IgD-negative memory B cell (primary cell): ENCODE measurements at regions not wholly inside any gene's neighbourhood (a gene's known extent, or its start where the extent isn't known, plus 50 kb on each side); places are given as distances from the start of the nearest gene placed in this dataset.
"Not testable (repeated sequence)": the region's sequence is repeated elsewhere in the genome, so short reads cannot be mapped to it uniquely, and the experiment has no call there.

ENCODE experiments used
- H3K27ac Mint-ChIP-seq, 3 donors: one replicate each; pipeline ENCODE4 v1.8.0; 2020 to 2022; ENCODE audit warnings: mild to moderate bottlenecking in 3 of 3, mixed read lengths in 3 of 3, moderate library complexity in 1 of 3
- H3K27me3 Mint-ChIP-seq: one replicate; pipeline ENCODE4 v1.8.0; 2021; ENCODE audit warnings: mixed read lengths
- H3K36me3 Mint-ChIP-seq: one replicate; pipeline ENCODE4 v1.8.0; 2020; ENCODE audit warnings: mild to moderate bottlenecking, mixed read lengths
- H3K4me1 Mint-ChIP-seq, 3 donors: one replicate each; pipeline ENCODE4 v1.8.0; 2020 to 2022; ENCODE audit warnings: mixed read lengths in 3 of 3, mild to moderate bottlenecking in 1 of 3
- H3K4me3 Mint-ChIP-seq, 4 donors: one replicate each; pipeline ENCODE4 v1.8.0; 2020 to 2022; ENCODE audit warnings: mild to moderate bottlenecking in 4 of 4, mixed read lengths in 4 of 4, moderate library complexity in 3 of 4
- H3K9me3 Mint-ChIP-seq, 3 donors: one replicate each; pipeline ENCODE4 v1.8.0; 2020 to 2021; ENCODE audit warnings: mixed read lengths in 3 of 3, mild to moderate bottlenecking in 1 of 3

- Mint-ChIP-seq H3K27me3 (no peaks in the 10 kb centered on the region), H3K36me3 (no peaks in the 10 kb centered on the region), H3K4me3 (no peak overlapping the region), H3K9me3 (peaks cover 0 to 1% (median 0%) of the 10 kb centered on the region in 3 donors), H3K27ac (no peak overlapping the region), H3K4me1 (no peaks in the 10 kb centered on the region)
These were observed 182.9 kb upstream of the NUDT12 start for GRCh38 chr5:103745353-103746065.

DNA sequence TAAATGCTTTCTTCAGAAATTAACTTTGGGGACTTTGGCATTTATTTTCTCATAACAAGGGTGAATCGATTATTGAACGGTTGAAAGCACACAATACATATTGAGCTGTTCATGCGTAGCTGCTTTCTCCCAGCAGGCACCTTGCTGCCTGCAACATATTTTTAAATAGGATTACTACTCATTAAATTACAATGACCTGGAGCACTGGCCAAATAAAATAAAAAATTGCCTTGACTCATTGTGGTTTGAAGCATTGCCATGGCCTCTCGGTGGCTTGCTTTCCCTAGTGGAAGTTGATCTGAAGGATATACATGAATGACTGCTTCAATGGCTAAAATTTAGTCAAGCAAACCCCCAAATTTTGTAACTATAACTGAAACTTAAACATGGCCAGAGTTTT, 181.6 kb upstream of the NUDT12 start:
- Mint-ChIP-seq H3K4me1 (no peaks in the 10 kb centered on the region), H3K9me3 (peaks cover 0 to 1% (median 0%) of the 10 kb centered on the region in 3 donors), H3K27me3 (no peaks in the 10 kb centered on the region), H3K36me3 (no peaks in the 10 kb centered on the region), H3K27ac (no peak overlapping the region), H3K4me3 (no peak overlapping the region)

DNA sequence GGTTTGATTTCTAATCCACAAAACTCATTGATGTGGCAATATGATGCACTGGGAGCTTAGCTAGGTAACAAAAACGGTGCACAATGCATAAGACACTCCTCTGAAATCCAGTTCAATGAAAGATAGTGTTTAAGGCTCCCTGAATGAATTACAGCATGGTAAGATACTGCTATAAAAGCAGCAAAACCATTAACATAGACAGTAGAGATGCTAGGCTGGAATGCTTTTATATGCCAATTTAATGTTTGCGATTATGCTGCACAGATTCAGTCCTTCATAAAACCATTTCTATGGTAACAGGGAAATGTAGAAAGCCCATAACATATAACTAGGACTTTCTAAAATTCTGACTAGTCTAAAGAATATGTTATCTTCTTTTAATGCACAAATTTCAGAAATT, 180.8 kb upstream of the NUDT12 start:
- H3K4me3 Mint-ChIP-seq: no peak overlapping the region
- H3K36me3 Mint-ChIP-seq: no peaks in the 10 kb centered on the region
- no peak overlapping the region for H3K27ac Mint-ChIP-seq
- no peaks in the 10 kb centered on the region for H3K4me1 Mint-ChIP-seq
- H3K27me3 Mint-ChIP-seq: no peaks in the 10 kb centered on the region
- peaks cover 0 to 1% (median 0%) of the 10 kb centered on the region in 3 donors for H3K9me3 Mint-ChIP-seq

DNA sequence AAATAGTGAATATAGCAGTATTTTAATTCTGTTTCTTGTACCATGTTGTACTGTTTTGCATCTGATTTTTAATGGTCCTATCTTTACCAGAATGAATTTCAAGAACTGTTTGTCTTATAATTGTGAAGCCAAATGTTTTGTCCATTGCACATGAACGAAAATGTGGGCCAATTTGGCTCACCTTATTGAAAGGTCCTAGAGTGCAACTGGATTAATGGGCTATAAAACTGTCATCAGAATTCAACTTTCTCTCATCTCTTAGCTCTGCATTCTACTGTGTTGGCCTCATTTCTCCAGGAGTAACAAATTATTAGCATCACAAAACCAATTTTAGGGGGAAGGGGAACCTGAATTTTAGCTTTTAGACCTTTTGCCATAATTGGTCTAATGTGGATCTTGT, 179.4 kb upstream of the NUDT12 start:
- Mint-ChIP-seq H3K36me3 (no peaks in the 10 kb centered on the region), H3K27ac (no peak overlapping the region), H3K4me3 (no peak overlapping the region), H3K4me1 (no peaks in the 10 kb centered on the region), H3K9me3 (peaks cover 0 to 4% (median 0%) of the 10 kb centered on the region in 3 donors), H3K27me3 (no peaks in the 10 kb centered on the region)

- not testable (repeated sequence) for H3K4me1 Mint-ChIP-seq, H3K27me3 Mint-ChIP-seq, H3K36me3 Mint-ChIP-seq, H3K4me3 Mint-ChIP-seq
- Mint-ChIP-seq H3K9me3 (peaks cover 3 to 12% (median 4%) of the 10 kb centered on the region in 3 donors), H3K27ac (peak overlapping the region in 1 of 3 donors; percentile 51)
These were observed 173.8 kb upstream of the NUDT12 start for GRCh38 chr5:103736343-103736742.

- no peak overlapping the region for H3K4me3 Mint-ChIP-seq
- H3K9me3 Mint-ChIP-seq: peaks cover 0 to 5% (median 0%) of the 10 kb centered on the region in 3 donors
- no peaks in the 10 kb centered on the region for H3K4me1 Mint-ChIP-seq
- H3K36me3 Mint-ChIP-seq: no peaks in the 10 kb centered on the region
- no peaks in the 10 kb centered on the region for H3K27me3 Mint-ChIP-seq
- H3K27ac Mint-ChIP-seq: no peak overlapping the region
These were observed 161.7 kb upstream of the NUDT12 start for GRCh38 chr5:103724271-103724670.

DNA sequence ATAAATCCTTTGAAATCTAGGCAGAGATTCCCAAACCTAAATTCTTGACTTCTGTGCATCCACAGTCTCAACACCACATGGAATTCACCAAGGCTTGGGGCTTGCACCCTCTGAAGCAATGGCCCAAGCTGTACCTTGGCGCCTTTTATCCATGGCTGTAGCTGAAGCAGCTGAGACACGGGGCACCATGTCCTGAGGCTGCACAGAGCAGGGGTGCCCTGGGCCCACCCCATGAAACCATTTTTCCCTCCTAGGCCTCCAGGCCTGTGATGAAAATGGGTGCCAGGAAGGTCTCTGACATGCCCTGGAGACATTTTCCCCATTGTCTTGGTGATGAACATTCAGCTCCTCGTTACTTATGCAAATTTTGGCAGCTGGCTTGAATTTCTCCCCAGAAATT, 158.6 kb upstream of the NUDT12 start:
- Mint-ChIP-seq H3K36me3 (no peaks in the 10 kb centered on the region), H3K9me3 (peaks cover 2 to 5% (median 3%) of the 10 kb centered on the region in 3 donors), H3K27me3 (no peaks in the 10 kb centered on the region), H3K4me1 (no peaks in the 10 kb centered on the region), H3K27ac (peak overlapping the region in 1 of 3 donors; percentile 39), H3K4me3 (no peak overlapping the region)

DNA sequence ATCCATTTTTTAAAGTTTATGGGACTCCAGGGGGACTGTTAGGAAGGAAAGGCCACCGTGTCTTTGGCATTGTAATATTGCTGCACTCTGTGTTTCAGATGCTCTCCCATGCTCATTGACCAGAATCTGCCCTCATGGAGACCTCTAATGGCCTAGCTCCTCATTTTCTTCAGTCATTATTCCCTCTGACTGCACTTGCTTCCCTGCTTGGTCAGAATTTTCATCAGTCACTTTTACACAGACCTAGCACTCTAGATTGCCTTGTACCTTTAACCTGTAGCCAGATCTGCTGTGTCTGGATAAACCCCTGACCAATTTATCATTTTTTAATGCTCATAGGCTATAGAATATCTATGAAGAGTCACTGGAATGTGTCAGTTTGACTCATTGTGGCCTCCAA, 155.5 kb upstream of the NUDT12 start:
- no peaks in the 10 kb centered on the region for H3K36me3 Mint-ChIP-seq
- no peaks in the 10 kb centered on the region for H3K27me3 Mint-ChIP-seq
- H3K4me3 Mint-ChIP-seq: no peak overlapping the region
- peaks cover 2 to 8% (median 3%) of the 10 kb centered on the region in 3 donors for H3K9me3 Mint-ChIP-seq
- no peak overlapping the region for H3K27ac Mint-ChIP-seq
- no peaks in the 10 kb centered on the region for H3K4me1 Mint-ChIP-seq

DNA sequence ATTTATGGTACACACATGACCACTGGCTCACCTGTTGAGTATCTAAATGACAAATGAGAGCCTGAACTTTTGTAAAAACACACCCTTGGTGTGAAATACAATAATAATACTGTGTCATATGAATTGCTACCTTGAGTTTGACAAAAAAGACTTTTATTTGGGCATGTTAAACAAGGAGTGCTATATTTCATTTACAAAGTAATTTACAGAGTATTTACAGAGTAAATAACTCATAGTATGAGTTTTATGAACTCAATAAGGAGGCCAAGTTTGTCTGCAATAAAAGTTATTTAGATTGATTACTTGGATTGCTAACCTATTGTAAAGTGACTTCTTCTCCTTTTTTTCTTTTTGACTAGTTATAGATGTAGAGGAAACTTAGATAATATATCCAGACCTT, 146.0 kb upstream of the NUDT12 start:
- Mint-ChIP-seq H3K27me3 (no peaks in the 10 kb centered on the region), H3K36me3 (no peaks in the 10 kb centered on the region), H3K9me3 (peaks cover 0 to 5% (median 2%) of the 10 kb centered on the region in 3 donors), H3K4me1 (no peaks in the 10 kb centered on the region), H3K27ac (no peak overlapping the region), H3K4me3 (no peak overlapping the region)

GRCh38 chr5:103706939-103707682, 144.5 kb upstream of the NUDT12 start:
- H3K9me3 Mint-ChIP-seq: peaks cover 0 to 5% (median 4%) of the 10 kb centered on the region in 3 donors
- H3K4me3 Mint-ChIP-seq: no peak overlapping the region
- no peaks in the 10 kb centered on the region for H3K36me3 Mint-ChIP-seq
- H3K27me3 Mint-ChIP-seq: no peaks in the 10 kb centered on the region
- no peak overlapping the region for H3K27ac Mint-ChIP-seq
- H3K4me1 Mint-ChIP-seq: no peaks in the 10 kb centered on the region

DNA sequence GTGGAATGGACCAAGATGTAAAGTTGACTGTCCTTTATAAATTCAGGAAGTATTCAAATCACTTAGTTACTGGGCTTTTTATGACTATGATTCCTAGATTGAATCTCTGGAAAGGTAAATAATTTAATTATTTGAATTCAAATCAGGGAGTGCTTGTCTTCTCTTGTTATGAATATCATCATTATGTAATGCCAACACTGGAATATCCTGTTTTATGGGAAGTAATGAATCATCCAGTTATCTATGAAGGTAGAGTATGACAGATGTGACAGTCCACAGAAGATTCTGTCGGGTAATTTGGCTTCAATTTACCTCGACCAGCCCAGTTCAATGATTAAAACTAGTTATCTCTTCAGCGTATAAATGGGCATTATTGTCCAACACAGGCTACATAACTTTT, 141.0 kb upstream of the NUDT12 start:
- Mint-ChIP-seq H3K4me3 (no peak overlapping the region), H3K27ac (no peak overlapping the region), H3K9me3 (peaks cover 0 to 8% (median 0%) of the 10 kb centered on the region in 3 donors), H3K4me1 (no peaks in the 10 kb centered on the region), H3K36me3 (no peaks in the 10 kb centered on the region), H3K27me3 (no peaks in the 10 kb centered on the region)

DNA sequence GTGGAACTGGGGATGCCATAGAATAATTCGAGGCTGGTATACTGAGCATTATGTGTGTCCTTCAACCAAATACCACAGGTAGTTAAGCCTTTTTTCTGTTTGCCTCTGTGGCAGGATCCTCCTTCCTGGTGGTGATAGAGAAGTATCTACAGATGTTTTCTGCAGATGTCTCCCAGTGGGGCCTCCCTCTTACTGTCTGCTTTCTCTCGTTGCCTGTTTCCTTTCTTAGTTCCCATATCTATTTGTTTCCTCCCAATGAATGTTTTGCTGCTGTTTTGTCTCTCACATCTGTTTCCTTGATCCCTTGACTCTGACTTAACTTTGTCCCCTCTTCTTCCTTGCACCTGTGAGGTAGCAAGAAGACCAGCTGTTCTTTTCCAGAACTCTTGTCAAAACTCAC, 130.9 kb upstream of the NUDT12 start:
- Mint-ChIP-seq H3K4me3 (no peak overlapping the region), H3K9me3 (peaks cover 0 to 10% (median 2%) of the 10 kb centered on the region in 3 donors), H3K27ac (no peak overlapping the region), H3K4me1 (no peaks in the 10 kb centered on the region), H3K36me3 (no peaks in the 10 kb centered on the region), H3K27me3 (no peaks in the 10 kb centered on the region)

DNA sequence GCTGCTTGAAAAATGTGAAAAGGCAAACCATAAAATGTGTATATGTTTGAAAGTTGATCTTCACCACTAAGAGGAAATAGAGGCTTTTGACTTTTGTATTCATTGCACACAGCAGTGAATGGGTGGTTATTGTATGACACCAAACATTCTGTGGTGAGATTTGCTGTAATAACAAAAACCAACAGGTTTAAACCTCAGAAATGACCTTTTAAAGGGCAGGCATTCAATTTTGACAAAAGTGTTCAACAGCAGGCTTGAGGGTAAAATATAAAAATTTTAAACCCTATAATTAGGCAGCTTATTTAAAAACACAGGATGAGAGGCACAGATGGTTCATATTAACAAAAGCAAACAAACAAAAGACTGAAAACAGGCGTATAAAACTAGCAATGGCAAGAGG, 128.1 kb upstream of the NUDT12 start:
- Mint-ChIP-seq H3K4me1 (no peaks in the 10 kb centered on the region), H3K4me3 (no peak overlapping the region), H3K27me3 (no peaks in the 10 kb centered on the region), H3K36me3 (no peaks in the 10 kb centered on the region), H3K9me3 (peaks cover 0 to 9% (median 0%) of the 10 kb centered on the region in 3 donors), H3K27ac (no peak overlapping the region)

DNA sequence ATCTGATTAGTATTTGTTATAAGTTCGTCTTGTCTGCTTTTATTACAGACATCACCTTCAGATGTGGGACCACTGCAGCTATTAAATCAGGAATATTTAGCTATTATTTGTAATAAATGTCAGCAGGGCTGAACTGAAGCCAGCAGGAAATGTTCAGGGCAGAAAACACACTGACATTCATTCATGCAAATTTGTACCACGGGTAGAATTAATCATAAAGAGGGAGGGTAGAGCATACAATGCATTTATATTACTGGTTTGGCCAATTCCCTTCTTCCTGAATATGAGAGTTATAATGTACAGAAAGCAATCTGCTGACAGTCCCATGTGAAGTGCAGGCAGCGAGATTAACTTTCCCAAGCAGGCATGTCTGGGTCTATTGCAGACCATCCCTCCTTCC, 117.3 kb upstream of the NUDT12 start:
- Mint-ChIP-seq H3K4me3 (no peak overlapping the region), H3K9me3 (peaks cover 0 to 3% (median 2%) of the 10 kb centered on the region in 3 donors), H3K27ac (no peak overlapping the region), H3K27me3 (no peaks in the 10 kb centered on the region), H3K36me3 (no peaks in the 10 kb centered on the region), H3K4me1 (no peaks in the 10 kb centered on the region)

DNA sequence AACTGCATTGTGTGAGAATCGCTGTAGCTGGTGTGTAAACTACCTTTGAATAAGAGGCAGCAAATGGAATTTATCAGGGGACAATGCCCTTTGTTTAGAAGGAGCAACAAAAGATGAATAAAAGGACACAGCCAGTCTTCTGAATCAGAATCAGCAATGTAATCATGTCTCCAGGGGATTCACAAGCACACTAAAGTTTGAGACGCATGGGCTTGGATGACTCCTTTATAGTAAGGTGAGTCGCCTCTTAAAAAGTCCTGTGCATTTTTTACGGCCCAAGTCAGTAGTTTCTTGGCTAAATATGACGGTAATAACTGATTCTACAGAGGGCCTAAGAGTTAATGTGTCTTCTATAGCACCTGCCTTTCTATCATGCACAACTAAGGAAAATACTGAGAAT, 113.6 kb upstream of the NUDT12 start:
- H3K4me1 Mint-ChIP-seq, H3K9me3 Mint-ChIP-seq, H3K36me3 Mint-ChIP-seq: not testable (repeated sequence)

DNA sequence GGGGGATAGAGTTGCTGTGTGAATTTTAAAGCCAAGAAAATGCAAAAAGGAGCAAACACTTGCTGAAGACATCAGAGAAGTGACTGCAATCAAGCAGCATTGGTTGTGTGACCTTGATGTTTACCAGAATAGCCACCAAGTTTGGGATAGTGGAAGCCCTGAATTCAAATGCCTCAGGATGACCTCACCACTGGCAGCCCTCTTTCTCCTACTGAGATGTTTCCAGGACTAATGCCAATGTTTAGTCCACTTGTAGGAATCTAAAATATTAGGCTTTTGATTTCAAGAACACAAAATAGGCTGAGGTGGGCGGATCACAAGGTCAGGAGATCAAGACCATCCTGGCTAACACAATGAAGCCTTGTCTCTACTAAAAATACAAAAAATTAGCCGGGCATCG, 112.2 kb upstream of the NUDT12 start:
- Mint-ChIP-seq H3K4me1 (no peaks in the 10 kb centered on the region), H3K27ac (no peak overlapping the region), H3K9me3 (peaks cover 0 to 3% (median 0%) of the 10 kb centered on the region in 3 donors), H3K27me3 (no peaks in the 10 kb centered on the region), H3K4me3 (no peak overlapping the region), H3K36me3 (no peaks in the 10 kb centered on the region)

More for the DNA sequence above, 113.6 kb upstream of the NUDT12 start:
- not testable (repeated sequence) for H3K27me3 Mint-ChIP-seq, H3K4me3 Mint-ChIP-seq, H3K27ac Mint-ChIP-seq
